PC-9 (cell line): ENCODE measurements at regions not wholly inside any gene's neighbourhood (a gene's known extent, or its start where the extent isn't known, plus 50 kb on each side); places are given as distances from the start of the nearest gene placed in this dataset.

Experiments
- BruUV-seq: library from RNA; stranded (reverse); fragments of 400-500 nt; replicated peaks from 2 replicates; lab custom pipeline; 2021; lab: Mats Ljungman, UMichigan
- CTCF ChIA-PET: fragments of 300-600 bp; sonication (Branson Sonifier 250); formaldehyde crosslinking; loops from one replicate; lab custom pipeline; 2022; ENCODE audit warnings: antibody characterized with exemption; lab: Charles Lee
- POLR2A ChIA-PET: fragments of 300-600 bp; sonication (Branson Sonifier 250); formaldehyde crosslinking; loops from one replicate; lab custom pipeline; 2022; ENCODE audit warnings: antibody characterized with exemption; ENCODE audit not compliant: unreplicated experiment; lab: Charles Lee
- DNase-seq, 2 experiments: peaks; one replicate each; pipeline versions ENCODE4 v3.0.0 to v3.0.0-alpha.2; 2015 to 2022; ENCODE audit warnings: mixed read lengths in 1 of 2
- H2AFZ ChIP-seq: fragments of 200-600 bp; sonication (generic); 2 replicates; pipeline ENCODE4 v1.8.1; 2017; ENCODE audit warnings: antibody characterized with exemption
- H3F3A ChIP-seq: fragments of 200-600 bp; sonication (generic); 2 replicates; pipeline ENCODE4 v1.8.1; 2017; ENCODE audit warnings: antibody characterized with exemption, mild to moderate bottlenecking, low read depth; ENCODE audit not compliant: insufficient read depth
- H3K27ac ChIP-seq: fragments of 200-600 bp; sonication (generic); 2 replicates; pipeline ENCODE4 v1.6.1; 2016; ENCODE audit warnings: mixed run types
- H3K27me3 ChIP-seq: fragments of 200-600 bp; sonication (generic); 2 replicates; pipeline ENCODE4 v1.6.1; 2016; ENCODE audit warnings: low read depth, mixed run types; ENCODE audit not compliant: insufficient read depth
- H3K36me3 ChIP-seq: fragments of 200-600 bp; sonication (generic); 2 replicates; pipeline ENCODE4 v1.6.1; 2016; ENCODE audit warnings: low read depth, mixed run types
- H3K4me1 ChIP-seq: fragments of 200-600 bp; sonication (generic); replicated peaks from 2 replicates; pipeline ENCODE4 v1.6.1; 2016; ENCODE audit warnings: mixed run types; ENCODE audit not compliant: insufficient read depth
- H3K4me2 ChIP-seq: fragments of 200-600 bp; sonication (generic); 2 replicates; pipeline ENCODE4 v1.6.1; 2017; ENCODE audit warnings: mixed run types
- H3K4me3 ChIP-seq: fragments of 200-600 bp; sonication (generic); 2 replicates; pipeline ENCODE4 v1.6.1; 2016; ENCODE audit warnings: mixed run types
- H3K79me2 ChIP-seq: fragments of 200-600 bp; sonication (generic); 2 replicates; pipeline ENCODE4 v1.6.1; 2017; ENCODE audit warnings: low read depth, mixed run types
- H3K9me2 ChIP-seq: fragments of 200-600 bp; sonication (generic); 2 replicates; pipeline ENCODE4 v1.8.1; 2017; ENCODE audit warnings: mild to moderate bottlenecking; ENCODE audit not compliant: insufficient read depth
- H3K9me3 ChIP-seq: fragments of 200-600 bp; sonication (generic); 2 replicates; pipeline ENCODE4 v1.8.1; 2016; ENCODE audit warnings: low read depth; ENCODE audit not compliant: insufficient read depth
- H4K20me1 ChIP-seq: fragments of 200-600 bp; sonication (generic); 2 replicates; pipeline ENCODE4 v1.8.1; 2017; ENCODE audit not compliant: insufficient read depth
- EZH2 ChIP-seq: fragments of 200-600 bp; sonication (generic); IDR thresholded peaks from 2 replicates; pipeline ENCODE4 v1.8.0; 2017; ENCODE audit warnings: antibody characterized with exemption, low read depth
- intact Hi-C: fragments of 100-400 bp; cut with micrococcal nuclease; formaldehyde crosslinking; loops from one replicate; pipeline ENCODE4 v1.10.0; 2022; ENCODE audit not compliant: unreplicated experiment
- TF ChIP-seq, protein P1 (sequence below): fragments of 200-600 bp; sonication (generic); conservative IDR thresholded peaks from 2 replicates; pipeline ENCODE4 v1.6.1; 2017; ENCODE audit warnings: mixed run types, antibody characterized with exemption, mild to moderate bottlenecking, moderate library complexity

DNA sequence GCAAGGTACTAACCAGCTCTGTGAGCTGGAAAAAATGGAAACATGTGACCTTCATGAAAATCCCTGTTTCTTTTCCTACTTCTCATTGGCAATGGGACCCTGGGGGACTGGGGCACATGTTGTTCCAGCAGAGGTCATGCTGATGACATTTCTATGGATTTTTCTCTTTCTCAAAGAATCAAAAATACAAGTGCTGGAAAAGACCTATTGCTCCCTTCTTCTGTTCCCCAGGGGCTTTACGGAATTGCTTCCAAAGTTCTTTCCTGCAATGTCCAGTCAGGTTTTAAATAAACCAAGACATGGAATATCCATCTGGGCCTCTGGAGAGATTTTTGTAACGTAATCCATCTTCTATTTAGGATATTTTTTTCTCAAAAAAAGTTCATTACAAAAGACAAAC lies 1006.1 kb upstream of the CELF4 start:
- Histone ChIP-seq H3K79me2 (no peaks in the 10 kb centered on the region), H3K27ac (no peak overlapping the region), H4K20me1 (no peaks in the 10 kb centered on the region), H3K27me3 (no peaks in the 10 kb centered on the region), H3K9me2 (no peaks in the 10 kb centered on the region), H3K9me3 (no peaks in the 10 kb centered on the region), H3K36me3 (no peaks in the 10 kb centered on the region), H3K4me2 (no peak overlapping the region), H3F3A (no peaks in the 10 kb centered on the region), H3K4me3 (no peak overlapping the region), H3K4me1 (no peaks in the 10 kb centered on the region), H2AFZ (no peak overlapping the region)
- TF ChIP-seq EZH2 = no peak
- TF ChIP-seq, protein P1, sequence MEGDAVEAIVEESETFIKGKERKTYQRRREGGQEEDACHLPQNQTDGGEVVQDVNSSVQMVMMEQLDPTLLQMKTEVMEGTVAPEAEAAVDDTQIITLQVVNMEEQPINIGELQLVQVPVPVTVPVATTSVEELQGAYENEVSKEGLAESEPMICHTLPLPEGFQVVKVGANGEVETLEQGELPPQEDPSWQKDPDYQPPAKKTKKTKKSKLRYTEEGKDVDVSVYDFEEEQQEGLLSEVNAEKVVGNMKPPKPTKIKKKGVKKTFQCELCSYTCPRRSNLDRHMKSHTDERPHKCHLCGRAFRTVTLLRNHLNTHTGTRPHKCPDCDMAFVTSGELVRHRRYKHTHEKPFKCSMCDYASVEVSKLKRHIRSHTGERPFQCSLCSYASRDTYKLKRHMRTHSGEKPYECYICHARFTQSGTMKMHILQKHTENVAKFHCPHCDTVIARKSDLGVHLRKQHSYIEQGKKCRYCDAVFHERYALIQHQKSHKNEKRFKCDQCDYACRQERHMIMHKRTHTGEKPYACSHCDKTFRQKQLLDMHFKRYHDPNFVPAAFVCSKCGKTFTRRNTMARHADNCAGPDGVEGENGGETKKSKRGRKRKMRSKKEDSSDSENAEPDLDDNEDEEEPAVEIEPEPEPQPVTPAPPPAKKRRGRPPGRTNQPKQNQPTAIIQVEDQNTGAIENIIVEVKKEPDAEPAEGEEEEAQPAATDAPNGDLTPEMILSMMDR = no peak
- ChIA-PET CTCF (no interaction called here), POLR2A (no interaction called here)
- BruUV-seq = no TSS peak
- intact Hi-C loops = no loop called here
- DNase-seq = no peak

DNA sequence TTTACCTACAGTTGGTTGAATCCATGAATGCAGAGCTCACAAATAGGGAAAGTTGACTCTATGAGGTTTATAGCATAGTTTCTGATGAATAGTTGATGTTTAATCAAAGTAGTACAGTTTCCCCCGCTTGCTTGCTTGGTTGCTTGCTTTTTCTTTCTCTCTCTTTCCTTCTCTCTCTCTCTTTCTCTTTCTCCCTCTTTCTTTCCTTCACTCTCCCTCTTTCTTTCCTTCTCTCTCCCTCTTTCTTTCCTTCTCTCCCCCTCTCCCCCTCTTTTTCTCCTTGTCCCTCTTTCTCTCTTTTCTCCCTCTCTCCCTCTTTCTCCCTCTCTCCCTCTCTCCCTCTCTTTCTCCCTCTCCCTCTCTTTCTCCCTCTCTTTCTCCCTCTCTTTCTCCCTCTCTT lies 999.9 kb upstream of the CELF4 start:
- intact Hi-C loops = no loop called here
- TF ChIP-seq EZH2 = no peak
- TF ChIP-seq, protein P1 = no peak
- Histone ChIP-seq H3K9me3 (no peaks in the 10 kb centered on the region), H2AFZ (no peak overlapping the region), H3K4me1 (no peaks in the 10 kb centered on the region), H3K36me3 (no peaks in the 10 kb centered on the region), H4K20me1 (no peaks in the 10 kb centered on the region), H3K4me3 (no peak overlapping the region), H3K4me2 (no peak overlapping the region), H3K9me2 (no peaks in the 10 kb centered on the region), H3K79me2 (no peaks in the 10 kb centered on the region), H3K27ac (no peak overlapping the region), H3K27me3 (no peaks in the 10 kb centered on the region), H3F3A (no peaks in the 10 kb centered on the region)
- no TSS peak for BruUV-seq
- no peak for DNase-seq
- POLR2A ChIA-PET = no interaction called here
- CTCF ChIA-PET = no interaction called here

DNA sequence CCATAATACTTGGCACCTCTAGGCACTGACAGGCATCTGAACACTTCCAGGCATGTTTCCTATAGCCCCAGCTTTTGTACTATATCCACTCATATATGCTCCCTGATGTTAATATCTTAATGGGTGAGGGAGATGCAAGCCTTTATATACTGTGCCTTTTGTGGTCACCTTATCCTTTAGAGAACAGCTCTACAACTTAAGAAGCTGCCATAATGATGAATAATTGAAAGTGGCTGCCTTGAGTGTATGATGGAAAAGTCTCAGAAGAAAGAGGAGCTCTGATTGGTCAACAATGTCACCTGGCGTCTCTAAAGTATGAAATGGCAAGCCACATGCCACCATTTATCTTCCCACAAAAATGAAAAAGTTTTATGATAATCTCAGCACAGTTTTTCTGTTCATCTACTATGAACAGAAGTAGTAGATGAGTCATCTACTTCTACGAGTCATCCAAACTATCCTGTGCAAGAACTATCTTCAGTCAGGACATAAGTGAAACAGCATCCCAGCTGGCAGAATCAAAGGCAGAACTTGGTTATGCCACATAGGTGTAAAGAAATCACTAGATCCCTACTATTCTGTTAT lies 997.9 kb upstream of the CELF4 start:
- Histone ChIP-seq H3K4me1 (no peaks in the 10 kb centered on the region), H3K36me3 (no peaks in the 10 kb centered on the region), H2AFZ (no peak overlapping the region), H3K4me2 (no peak overlapping the region), H3K4me3 (no peak overlapping the region), H3K27me3 (no peaks in the 10 kb centered on the region), H3K9me3 (no peaks in the 10 kb centered on the region), H3K9me2 (no peaks in the 10 kb centered on the region), H3K27ac (no peak overlapping the region), H3K79me2 (no peaks in the 10 kb centered on the region), H4K20me1 (no peaks in the 10 kb centered on the region), H3F3A (no peaks in the 10 kb centered on the region)
- ChIA-PET CTCF (no interaction called here), POLR2A (no interaction called here)
- no TSS peak for BruUV-seq
- intact Hi-C loops = no loop called here
- DNase-seq = no peak
- no peak for TF ChIP-seq EZH2
- TF ChIP-seq, protein P1 = no peak
